GM12874 (cell line): ENCODE measurements at regions not wholly inside any gene's neighbourhood (a gene's known extent, or its start where the extent isn't known, plus 50 kb on each side); places are given as distances from the start of the nearest gene placed in this dataset.

ENCODE experiments used
- CTCF ChIP-seq: IDR thresholded peaks from 2 replicates; pipeline ENCODE4 v1.5.1; 2011; ENCODE audit warnings: low read depth, mild to moderate bottlenecking, control low read depth, low read length, moderate library complexity; ENCODE audit not compliant: insufficient read depth

DNA sequence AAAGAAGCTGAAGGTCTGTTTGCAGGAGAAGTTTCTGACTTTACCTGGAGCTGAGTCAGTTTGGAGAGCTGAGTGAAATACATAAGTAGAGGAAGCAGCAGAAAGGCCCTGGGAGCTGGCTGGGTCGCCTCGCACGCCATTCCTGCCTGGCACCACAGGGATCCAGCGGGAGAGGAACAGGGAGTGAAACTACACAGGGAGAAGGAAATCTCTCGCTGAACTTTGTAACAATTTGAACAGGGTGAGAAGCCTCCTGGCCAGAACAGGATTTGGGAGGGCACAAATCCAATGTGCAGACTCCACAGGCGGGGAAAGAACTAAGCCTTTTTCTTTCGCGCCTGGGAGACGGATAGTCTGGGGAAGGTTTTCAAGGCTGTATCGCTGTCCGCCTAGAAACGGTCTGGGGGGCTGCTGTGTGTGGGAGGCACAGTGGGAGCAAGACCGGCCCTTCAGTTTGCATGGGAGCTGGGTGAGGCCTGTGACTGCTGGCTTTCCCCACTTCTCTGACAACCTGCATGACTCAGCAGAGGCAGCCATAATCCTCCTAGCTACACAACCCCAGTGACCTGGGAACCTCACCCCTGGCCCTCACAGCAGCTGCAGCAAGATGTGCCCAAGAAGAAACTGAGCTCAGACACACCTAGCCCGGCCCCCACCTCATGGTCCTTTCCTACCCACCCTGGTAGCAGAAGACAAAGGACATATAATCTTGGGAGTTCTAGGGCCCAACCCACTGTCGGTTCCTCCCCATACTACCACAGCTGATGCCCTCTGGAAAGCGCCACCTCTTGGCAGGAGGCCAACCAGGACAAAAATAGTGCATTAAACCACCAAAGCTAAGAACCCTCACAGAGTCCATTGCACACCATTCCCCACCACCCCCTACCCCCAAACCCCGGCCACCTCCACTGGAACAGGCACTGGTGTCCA lies 778.6 kb downstream of the KCNJ2 start:
- TF ChIP-seq CTCF, result no peak

DNA sequence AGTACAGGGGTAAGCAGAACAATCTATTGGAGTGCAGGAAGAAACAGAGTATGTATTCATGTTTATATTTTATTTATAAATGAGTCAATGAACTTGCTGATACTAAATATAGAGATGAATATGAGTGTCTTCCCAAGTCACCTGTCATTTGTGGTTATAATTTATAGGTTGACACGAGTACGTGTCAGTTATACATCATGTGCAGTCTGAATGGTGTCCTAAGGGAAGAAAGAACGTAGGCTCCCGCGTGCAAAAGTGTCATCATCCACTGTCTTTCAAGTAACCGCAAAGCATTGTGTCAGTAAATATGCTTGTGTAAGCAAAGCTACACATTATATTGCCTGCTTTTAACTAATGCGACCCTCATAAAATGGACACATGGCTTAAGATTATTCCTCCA lies 786.1 kb downstream of the KCNJ2 start:
- no peak for TF ChIP-seq CTCF

- no peak for TF ChIP-seq CTCF
These were observed 787.4 kb downstream of the KCNJ2 start for GRCh38 chr17:70956726-70957125.

GRCh38 chr17:70961341-70961740 lies 792.0 kb downstream of the KCNJ2 start:
- no peak for TF ChIP-seq CTCF

DNA sequence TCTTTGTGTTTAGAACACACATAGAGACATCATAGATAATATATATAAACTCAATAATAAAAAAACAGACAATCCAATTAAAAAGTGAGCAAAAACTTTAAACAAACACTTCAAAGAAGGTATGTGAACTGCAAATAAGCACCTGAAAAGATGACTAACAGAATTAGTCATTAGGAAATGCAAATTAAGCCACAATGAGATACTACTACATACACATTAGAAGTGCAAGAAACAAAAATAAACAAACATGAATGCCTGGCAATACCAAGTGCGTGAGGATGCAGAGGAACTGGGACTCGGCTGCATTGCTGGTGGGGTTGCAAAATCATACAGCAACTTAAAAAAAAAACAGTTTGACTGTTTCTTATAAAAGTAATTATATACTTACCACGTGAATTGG lies 799.0 kb downstream of the KCNJ2 start:
- TF ChIP-seq CTCF, result no peak

- no peak for TF ChIP-seq CTCF
These were observed 800.2 kb downstream of the KCNJ2 start for GRCh38 chr17:70969521-70970034.

DNA sequence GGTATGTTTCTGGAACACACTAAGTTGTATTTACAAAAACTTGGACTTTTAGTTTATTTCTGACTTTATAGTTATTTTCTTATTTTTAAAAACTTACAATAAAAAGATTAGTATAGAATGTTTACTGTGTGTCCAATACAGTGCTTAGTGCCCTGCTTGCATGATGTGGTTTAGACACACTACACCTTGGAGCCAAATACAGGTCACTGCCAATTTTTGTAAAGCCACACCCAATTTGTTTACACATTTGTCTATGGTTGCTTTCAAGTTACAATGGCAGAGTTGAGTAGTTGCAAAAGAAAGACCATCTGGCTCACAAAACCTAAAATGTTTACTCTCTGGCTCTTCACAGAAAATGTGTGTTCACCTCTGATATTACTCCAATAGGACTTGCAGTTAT lies 807.1 kb downstream of the KCNJ2 start:
- TF ChIP-seq CTCF, result no peak
